ENCODE measurements at regions not wholly inside any gene's neighbourhood (a gene's known extent, or its start where the extent isn't known, plus 50 kb on each side); places are given as distances from the start of the nearest gene placed in this dataset.
A peak's percentile ranks its signal among the peaks of the same experiment; 100 is the strongest.

DNA sequence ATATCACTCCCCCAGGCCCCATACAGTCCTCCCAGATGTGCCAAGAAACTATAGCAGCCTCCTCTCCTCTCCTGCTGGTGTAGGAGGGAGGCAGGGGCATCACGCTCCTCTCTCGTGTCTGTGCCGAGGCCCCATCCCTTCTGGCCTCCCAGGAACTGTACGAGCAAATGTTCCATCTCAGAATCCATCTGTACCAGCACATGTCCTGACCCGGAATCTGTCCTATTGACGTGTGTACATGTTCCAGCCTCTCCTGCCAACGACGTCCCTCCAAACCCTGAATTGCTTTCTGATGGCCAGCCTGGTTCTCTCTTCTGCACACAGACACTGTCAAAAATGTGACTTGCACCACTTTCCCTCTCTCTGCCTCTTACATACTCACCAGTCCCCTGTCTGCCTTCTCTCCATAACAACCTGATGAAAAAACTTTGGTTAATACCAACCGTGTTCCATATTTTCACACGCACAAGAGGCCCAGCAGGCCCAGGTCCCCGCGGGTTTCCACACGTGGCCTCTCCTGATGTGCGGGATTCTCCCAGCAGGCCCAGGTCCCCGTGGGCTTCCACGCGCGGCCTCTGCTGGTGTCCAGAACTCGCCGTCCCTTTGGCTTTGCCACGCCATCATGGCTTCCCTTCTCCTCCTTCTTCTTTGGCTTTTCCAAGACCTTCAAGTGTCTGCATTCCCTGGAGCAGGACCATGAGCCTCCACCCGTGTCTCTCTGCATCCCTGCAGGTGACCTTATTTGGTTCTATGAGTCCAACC lies 125.2 kb upstream of the THBS2 start:
- Mint-ChIP-seq H3K9me3 (peaks cover 59% of the 10 kb centered on the region), H3K27me3 (ENCODE audit: insufficient read depth) (peaks cover 2% of the 10 kb centered on the region; the same call in 1 of the 2 replicates), H3K4me1 (ENCODE audit: low read depth) (no peaks in the 10 kb centered on the region), H3K27ac (no peak overlapping the region), H3K4me3 (no peak overlapping the region), H3K36me3 (ENCODE audit: low read depth) (peaks cover 53% of the 10 kb centered on the region)
- TF ChIP-seq, protein P1, sequence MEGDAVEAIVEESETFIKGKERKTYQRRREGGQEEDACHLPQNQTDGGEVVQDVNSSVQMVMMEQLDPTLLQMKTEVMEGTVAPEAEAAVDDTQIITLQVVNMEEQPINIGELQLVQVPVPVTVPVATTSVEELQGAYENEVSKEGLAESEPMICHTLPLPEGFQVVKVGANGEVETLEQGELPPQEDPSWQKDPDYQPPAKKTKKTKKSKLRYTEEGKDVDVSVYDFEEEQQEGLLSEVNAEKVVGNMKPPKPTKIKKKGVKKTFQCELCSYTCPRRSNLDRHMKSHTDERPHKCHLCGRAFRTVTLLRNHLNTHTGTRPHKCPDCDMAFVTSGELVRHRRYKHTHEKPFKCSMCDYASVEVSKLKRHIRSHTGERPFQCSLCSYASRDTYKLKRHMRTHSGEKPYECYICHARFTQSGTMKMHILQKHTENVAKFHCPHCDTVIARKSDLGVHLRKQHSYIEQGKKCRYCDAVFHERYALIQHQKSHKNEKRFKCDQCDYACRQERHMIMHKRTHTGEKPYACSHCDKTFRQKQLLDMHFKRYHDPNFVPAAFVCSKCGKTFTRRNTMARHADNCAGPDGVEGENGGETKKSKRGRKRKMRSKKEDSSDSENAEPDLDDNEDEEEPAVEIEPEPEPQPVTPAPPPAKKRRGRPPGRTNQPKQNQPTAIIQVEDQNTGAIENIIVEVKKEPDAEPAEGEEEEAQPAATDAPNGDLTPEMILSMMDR (IDR thresholded peaks at IDR 0.05), result no peak
- no peak for DNase-seq

DNA sequence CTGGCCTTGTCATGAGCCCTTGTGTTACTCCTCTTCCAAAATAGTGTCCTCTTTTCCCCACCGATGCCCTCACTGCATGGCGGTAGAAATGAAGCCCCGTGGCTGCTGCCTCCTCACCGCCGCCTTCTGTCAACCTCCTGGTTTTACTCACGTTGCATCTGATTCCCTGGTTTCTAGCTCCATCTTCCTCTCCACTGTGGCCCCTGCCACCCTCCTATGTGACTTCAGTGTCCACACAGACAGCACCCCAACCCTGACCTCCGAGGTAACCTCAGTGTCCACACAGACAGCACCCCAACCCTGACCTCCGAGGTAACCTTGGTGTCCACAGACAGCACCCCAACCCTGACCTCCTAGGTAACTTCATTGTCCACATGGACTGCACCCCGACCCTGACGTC lies 122.8 kb upstream of the THBS2 start:
- Mint-ChIP-seq H3K4me3 (no peak overlapping the region), H3K9me3 (peaks cover 51% of the 10 kb centered on the region), H3K4me1 (ENCODE audit: low read depth) (no peaks in the 10 kb centered on the region), H3K27ac (no peak overlapping the region), H3K36me3 (ENCODE audit: low read depth) (peaks cover 44% of the 10 kb centered on the region), H3K27me3 (ENCODE audit: insufficient read depth) (peaks cover 2% of the 10 kb centered on the region; the same call in 1 of the 2 replicates)
- no peak for DNase-seq
- TF ChIP-seq, protein P1 (IDR thresholded peaks at IDR 0.05), result no peak

- Mint-ChIP-seq H3K4me1 (ENCODE audit: low read depth) (peaks cover 6% of the 10 kb centered on the region), H3K27me3 (ENCODE audit: insufficient read depth) (no peaks in the 10 kb centered on the region; the same call in 1 of the 2 replicates), H3K9me3 (peaks cover 33% of the 10 kb centered on the region), H3K4me3 (no peak overlapping the region), H3K36me3 (ENCODE audit: low read depth) (peaks cover 31% of the 10 kb centered on the region), H3K27ac (no peak overlapping the region)
- DNase-seq, result no peak
- TF ChIP-seq, protein P1 (IDR thresholded peaks at IDR 0.05), result no peak
Observed at GRCh38 chr6:169372589-169372988, 118.9 kb upstream of the THBS2 start.

GRCh38 chr6:169371344-169372127 lies 117.9 kb upstream of the THBS2 start:
- Mint-ChIP-seq H3K4me3 (no peak overlapping the region), H3K4me1 (ENCODE audit: low read depth) (peaks cover 6% of the 10 kb centered on the region), H3K27ac (no peak overlapping the region), H3K9me3 (peaks cover 26% of the 10 kb centered on the region), H3K27me3 (ENCODE audit: insufficient read depth) (no peaks in the 10 kb centered on the region; the same call in 1 of the 2 replicates), H3K36me3 (ENCODE audit: low read depth) (peaks cover 25% of the 10 kb centered on the region)
- no peak for DNase-seq
- TF ChIP-seq, protein P1 (IDR thresholded peaks at IDR 0.05), result no peak

GRCh38 chr6:169370666-169371343 lies 117.2 kb upstream of the THBS2 start:
- Mint-ChIP-seq H3K27me3 (ENCODE audit: insufficient read depth) (no peaks in the 10 kb centered on the region; the same call in 1 of the 2 replicates), H3K4me1 (ENCODE audit: low read depth) (peaks cover 6% of the 10 kb centered on the region), H3K9me3 (peaks cover 19% of the 10 kb centered on the region), H3K36me3 (ENCODE audit: low read depth) (peaks cover 18% of the 10 kb centered on the region), H3K27ac (no peak overlapping the region), H3K4me3 (peak overlapping the region; percentile 42; the same call in 1 of the 2 replicates)
- TF ChIP-seq, protein P1 (IDR thresholded peaks at IDR 0.05), result no peak
- DNase-seq, result no peak

Data from HFFc6 (cell line).